ENCODE measurements at regions not wholly inside any gene's neighbourhood (a gene's known extent, or its start where the extent isn't known, plus 50 kb on each side); places are given as distances from the start of the nearest gene placed in this dataset.
A peak's percentile ranks its signal among the peaks of the same experiment; 100 is the strongest.
"Not testable (repeated sequence)": the region's sequence is repeated elsewhere in the genome, so short reads cannot be mapped to it uniquely, and the experiment has no call there.

GRCh38 chr6:134551245-134551960 is 233.5 kb upstream of the SGK1 start:
- no peak for DNase-seq (ENCODE audit: low spot score)

GRCh38 chr6:134550604-134551003 is 232.7 kb upstream of the SGK1 start:
- no peak for DNase-seq (ENCODE audit: low spot score)

GRCh38 chr6:134549854-134550253 is 231.9 kb upstream of the SGK1 start:
- no peak for DNase-seq (ENCODE audit: low spot score)

- no peak for DNase-seq (ENCODE audit: low spot score)
Measured at GRCh38 chr6:134546962-134547645, 229.2 kb upstream of the SGK1 start.

- no peak for DNase-seq (ENCODE audit: low spot score)
Measured at GRCh38 chr6:134544737-134545136, 226.8 kb upstream of the SGK1 start.

DNA sequence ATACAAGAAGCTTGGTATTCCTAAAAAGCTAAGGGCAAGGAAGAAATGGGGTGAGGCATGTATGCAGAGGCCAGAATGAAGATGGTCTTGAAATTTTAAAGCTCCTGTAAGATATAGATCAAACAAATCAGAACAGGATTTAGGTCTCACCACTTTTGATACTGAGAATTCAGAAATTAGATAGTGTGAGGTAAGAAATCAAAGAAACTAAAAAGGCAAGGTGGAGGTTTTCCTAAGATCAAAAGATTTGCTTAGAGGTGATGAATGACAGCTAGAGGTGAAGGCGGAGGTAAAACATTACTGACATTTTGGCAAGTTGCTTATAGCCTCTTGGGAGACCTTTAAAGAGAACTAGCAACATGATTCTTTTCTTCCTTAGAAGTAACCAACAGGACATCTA is 225.2 kb upstream of the SGK1 start:
- DNase-seq (ENCODE audit: low spot score): no peak

GRCh38 chr6:134541001-134541400 is 223.1 kb upstream of the SGK1 start:
- DNase-seq (ENCODE audit: low spot score): no peak

DNA sequence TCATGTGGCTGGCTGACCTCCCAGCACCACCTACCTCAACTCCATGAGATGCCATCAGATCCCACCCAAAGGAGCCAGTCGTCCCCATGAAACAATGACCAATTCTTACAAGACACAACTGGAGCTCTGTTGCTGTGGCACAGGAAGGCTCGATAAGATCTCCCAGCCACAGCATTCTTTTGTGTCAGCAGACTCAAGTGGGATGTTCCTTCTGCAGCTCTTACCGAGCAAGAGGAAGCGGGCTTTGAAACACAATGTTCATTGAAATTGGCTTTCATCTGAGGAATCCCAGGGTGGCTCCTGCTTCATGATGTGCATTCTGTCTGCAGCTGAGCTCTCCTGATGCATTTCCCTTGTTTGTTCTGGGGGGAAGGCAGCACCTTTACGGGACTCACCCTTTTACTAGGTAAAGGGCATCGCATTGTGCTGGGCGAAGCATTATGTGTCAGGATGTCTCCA is 222.0 kb upstream of the SGK1 start:
- no peak for DNase-seq (ENCODE audit: low spot score)

DNA sequence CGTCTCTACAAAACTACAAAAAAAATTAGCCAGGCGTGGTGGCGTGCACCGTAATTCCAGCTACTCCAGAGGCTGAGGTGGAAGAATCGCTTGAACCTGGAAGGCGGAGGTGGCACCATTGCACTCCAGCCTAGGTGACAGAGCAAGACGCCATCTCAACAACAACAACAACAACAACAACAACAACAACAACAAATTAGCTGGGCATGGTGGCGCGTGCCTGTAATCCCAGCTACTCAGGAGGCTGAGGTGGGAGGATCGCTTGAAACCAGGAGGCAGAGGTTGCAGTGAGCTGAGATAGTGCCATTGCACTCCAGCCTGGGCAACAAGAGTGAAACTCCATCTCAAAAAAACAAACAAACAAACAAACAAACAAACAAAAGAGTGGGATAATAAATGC is 219.9 kb upstream of the SGK1 start:
- not testable (repeated sequence) for DNase-seq (ENCODE audit: low spot score)

GRCh38 chr6:134537146-134537555 is 219.2 kb upstream of the SGK1 start:
- DNase-seq (ENCODE audit: low spot score): peak; percentile 8

- no peak for DNase-seq (ENCODE audit: low spot score)
Measured at GRCh38 chr6:134535831-134536230, 217.9 kb upstream of the SGK1 start.

DNA sequence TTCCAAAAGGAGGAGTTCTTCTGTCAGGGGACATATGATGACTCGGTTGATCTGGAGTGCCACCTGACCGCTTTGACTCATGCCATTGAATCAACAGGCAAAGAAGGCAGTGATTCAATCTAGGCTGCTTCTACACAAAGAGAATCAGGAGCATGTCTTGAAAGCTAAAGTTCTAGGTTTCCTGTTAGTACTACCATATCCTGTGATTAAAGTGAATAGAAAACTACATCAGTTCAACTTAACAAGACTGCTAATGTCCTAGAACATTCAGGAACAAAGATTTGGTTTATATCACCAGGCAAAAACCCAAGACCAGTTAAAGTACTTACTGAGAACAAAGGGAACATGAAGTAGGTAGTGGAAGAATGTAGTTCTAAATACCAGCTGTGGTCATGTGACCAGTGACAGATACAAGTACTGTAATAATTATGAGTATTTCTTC is 216.8 kb upstream of the SGK1 start:
- DNase-seq (ENCODE audit: low spot score): no peak

GRCh38 chr6:134533991-134534390 is 216.1 kb upstream of the SGK1 start:
- no peak for DNase-seq (ENCODE audit: low spot score)

- no peak for DNase-seq (ENCODE audit: low spot score)
Measured at GRCh38 chr6:134532694-134533624, 215.0 kb upstream of the SGK1 start.

DNA sequence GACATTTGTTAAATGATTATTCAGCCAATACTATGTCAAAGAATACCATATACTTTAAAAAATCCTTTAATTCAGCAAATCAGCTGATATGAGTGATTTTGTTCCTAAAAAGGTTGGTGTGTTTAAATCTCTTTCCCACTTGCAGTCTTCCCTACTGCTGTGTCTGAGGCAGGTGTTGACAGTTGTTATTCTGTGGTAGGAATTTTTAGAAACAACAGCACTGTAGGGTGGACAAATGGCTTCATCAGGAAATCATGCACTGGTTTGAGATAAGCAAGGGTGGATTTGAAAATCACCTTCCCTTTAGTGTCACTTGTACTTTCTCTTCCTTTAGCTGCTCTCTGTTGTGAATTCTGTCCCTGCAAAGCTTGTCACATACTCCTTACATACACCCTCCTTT is 213.7 kb upstream of the SGK1 start:
- DNase-seq (ENCODE audit: low spot score): no peak

DNA sequence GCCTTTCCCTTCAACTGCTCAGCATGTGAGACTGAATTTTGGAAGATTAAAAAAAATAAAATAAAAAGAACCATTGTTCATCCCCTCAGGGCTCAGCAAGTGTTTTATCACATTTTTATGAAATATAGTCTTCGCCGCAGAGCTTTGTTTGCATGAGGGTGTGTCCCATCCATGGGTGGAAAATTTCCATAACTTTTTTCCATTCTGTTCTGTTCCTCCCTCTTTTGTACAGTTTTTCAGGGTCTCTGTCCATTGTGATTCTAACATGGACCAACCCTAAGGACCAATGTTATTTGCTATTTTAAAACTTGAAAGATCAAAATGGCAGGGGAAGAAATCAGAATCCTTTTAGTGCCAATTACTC is 213.3 kb upstream of the SGK1 start:
- no peak for DNase-seq (ENCODE audit: low spot score)

GRCh38 chr6:134529921-134530320 is 212.0 kb upstream of the SGK1 start:
- no peak for DNase-seq (ENCODE audit: low spot score)

DNA sequence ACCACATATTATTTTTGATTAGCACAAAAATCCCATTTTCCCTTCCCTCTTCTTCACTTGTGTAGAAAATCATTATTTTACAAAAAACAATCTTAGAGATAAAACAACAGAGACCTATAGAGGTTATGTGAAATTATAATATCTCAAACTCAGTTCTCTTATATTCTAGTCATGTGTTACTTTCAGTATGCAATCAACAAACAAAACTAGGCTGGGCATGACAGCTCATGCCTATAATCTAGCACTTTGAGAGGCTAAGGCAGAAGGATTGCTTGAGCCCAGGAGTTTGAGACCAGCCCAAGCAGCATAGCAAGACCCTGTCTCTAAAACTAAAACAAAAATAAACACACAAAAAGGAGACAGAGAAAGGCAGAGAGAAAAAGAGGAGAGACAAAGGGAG is 211.4 kb upstream of the SGK1 start:
- no peak for DNase-seq (ENCODE audit: low spot score)

- no peak for DNase-seq (ENCODE audit: low spot score)
Measured at GRCh38 chr6:134527108-134527787, 209.3 kb upstream of the SGK1 start.

DNA sequence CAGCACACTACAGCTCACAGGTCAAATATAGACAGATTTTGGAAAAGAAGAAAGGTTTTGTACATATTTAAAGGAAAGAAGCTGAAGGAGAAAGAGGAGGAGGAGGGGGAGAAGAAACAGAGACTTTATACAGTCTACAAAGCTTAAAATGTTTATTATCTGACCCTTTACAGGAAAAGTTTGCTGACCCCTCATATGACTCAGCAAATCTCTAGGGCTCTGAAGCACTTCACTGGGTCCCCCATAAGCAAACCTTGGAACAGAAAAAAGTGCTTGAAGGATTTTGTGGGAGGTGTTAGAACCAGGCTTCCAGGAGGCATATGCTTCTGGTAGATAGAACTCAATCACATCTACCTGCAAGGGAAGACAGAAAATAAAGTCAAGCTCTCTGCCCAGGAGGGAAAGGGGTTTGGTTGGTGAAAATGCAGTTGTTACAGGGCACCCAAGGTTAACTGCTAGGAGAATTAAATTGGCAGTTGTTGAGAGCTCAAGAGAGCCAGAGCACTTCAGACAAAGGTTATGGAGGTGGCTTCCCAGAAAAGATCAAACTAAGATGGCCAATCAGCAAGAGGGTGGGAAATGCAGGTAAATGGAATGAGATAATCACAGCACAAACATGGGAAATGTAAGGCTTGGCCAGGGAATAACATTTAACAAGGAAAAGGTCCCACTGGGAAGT is 207.4 kb upstream of the SGK1 start:
- DNase-seq (ENCODE audit: low spot score): no peak

GRCh38 chr6:134523903-134524650 is 206.2 kb upstream of the SGK1 start:
- DNase-seq (ENCODE audit: low spot score): no peak

Data from LoVo (cell line).